ENCODE measurements at regions not wholly inside any gene's neighbourhood (a gene's known extent, or its start where the extent isn't known, plus 50 kb on each side); places are given as distances from the start of the nearest gene placed in this dataset.

DNA sequence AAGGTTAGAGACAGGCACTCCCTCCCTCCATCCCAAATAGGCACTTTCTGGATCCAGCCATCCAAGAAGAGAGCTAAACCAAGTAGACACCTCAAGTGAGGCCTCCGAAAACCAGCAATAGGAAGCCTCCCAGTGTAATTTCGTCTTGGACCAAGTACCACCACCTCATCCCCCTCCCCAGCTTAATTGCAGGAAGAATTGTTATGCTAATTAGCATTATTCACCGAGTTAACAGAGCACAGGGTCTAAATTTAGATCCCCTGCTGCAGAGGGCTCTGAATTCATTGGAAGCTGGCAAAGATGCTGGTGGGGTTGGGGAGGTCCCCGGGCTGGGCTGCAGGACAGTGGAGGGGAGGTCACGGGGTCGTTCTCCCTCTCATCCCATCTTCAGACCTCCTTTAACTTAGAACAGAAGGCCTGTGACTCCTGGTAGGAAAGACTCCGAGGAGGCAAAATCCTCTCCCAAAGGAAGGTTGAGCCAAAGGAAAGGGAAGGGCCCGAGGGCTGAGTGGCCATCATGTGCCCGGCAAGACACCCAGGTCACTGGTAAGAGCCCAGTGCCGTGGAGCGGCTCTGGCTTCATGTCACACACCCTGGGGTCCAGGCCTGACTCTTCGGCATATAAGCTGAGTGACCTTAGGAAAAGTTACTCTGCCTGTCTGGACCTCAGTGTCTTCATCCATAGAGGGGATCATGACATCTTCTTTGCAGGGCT, 209.2 kb upstream of the GRIK3 start:
- POLR2A ChIA-PET: no interaction called here
- H2AFZ ChIP-seq (ENCODE audit: low read depth, low read length): no peak overlapping the region
- no peaks in the 10 kb centered on the region for H3K27me3 ChIP-seq (ENCODE audit: control insufficient read depth in 2 of 2, insufficient read depth in 2 of 2, low read length in 2 of 2)
- TF ChIP-seq POLR2AphosphoS5 (IDR thresholded peaks at IDR 0.05; ENCODE audit: insufficient read depth, low read depth, low read length) (no peak), MAX (IDR thresholded peaks at IDR 0.05; ENCODE audit: insufficient read depth, insufficient read length) (no peak), EZH2 (IDR thresholded peaks at IDR 0.05; ENCODE audit: borderline replicate concordance, low read depth, low read length, severe bottlenecking) (no peak), POLR2A (IDR thresholded peaks at IDR 0.05; ENCODE audit: low read depth, low read length) (no peak)
- no peaks in the 10 kb centered on the region for H3K36me3 ChIP-seq (ENCODE audit: control insufficient read depth in 2 of 2, extremely low read depth in 1 of 2, insufficient read depth in 2 of 2, low read length in 2 of 2)
- no peaks in the 10 kb centered on the region for H3K4me1 ChIP-seq (ENCODE audit: control insufficient read depth, extremely low read depth, insufficient read depth, low read length)
- CTCF ChIA-PET: no interaction called here
- H3K4me2 ChIP-seq (ENCODE audit: insufficient read depth, low read length): no peak overlapping the region
- H3K9ac ChIP-seq (replicated peaks; ENCODE audit: extremely low read depth, insufficient read depth, low read length): no peak overlapping the region
- intact Hi-C loops (cut with micrococcal nuclease) (no loop called here), dilution Hi-C loops (cut with MboI; ENCODE audit: extremely low pct_ligation_motif_present, low sequenced_read_pairs) (no loop called here)
- DNase-seq (ENCODE audit: low read depth, low spot score) (no peak), FAIRE-seq (no peak)
- no peaks in the 10 kb centered on the region for H3K9me1 ChIP-seq (replicated peaks; ENCODE audit: control insufficient read depth, extremely low read depth, insufficient read depth, low read length)
- H3K27ac ChIP-seq (ENCODE audit: insufficient read depth, low read depth, low read length): no peak overlapping the region
- H4K20me1 ChIP-seq (replicated peaks; ENCODE audit: control insufficient read depth, extremely low read depth, insufficient read depth, low read length): no peaks in the 10 kb centered on the region
- no peak overlapping the region for H3K4me3 ChIP-seq (replicated peaks in 1 of 3; ENCODE audit: insufficient read depth in 1 of 3, low read depth in 1 of 3, low read length in 3 of 3)
- H3K79me2 ChIP-seq (ENCODE audit: control insufficient read depth, insufficient read depth, low read length): no peaks in the 10 kb centered on the region
- no peaks in the 10 kb centered on the region for H3K9me3 ChIP-seq (replicated peaks; ENCODE audit: control insufficient read depth, insufficient read depth, low read length)
- no TSS peak for BruUV-seq (replicated peaks)

DNA sequence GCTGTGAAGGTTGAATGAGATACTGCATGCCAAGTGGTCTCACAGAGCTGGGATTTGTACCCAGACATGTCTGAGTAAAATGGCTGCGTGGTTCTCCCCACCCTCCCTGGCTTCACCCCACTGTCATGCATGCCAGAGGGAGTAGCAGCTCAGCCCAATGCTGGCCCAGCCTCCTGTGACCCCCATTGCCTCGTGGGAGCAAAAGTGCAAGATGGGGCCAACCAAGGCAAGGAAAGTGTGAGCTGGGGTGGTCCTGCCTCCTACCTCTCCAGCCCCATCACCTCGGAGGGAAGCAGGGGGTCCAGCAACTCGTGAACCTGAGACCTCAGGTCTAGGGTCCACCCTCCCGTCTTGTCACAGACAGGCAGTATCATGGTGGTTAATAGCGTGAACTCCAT, 209.8 kb upstream of the GRIK3 start:
- intact Hi-C loops (cut with micrococcal nuclease) (no loop called here), dilution Hi-C loops (cut with MboI; ENCODE audit: extremely low pct_ligation_motif_present, low sequenced_read_pairs) (no loop called here)
- no peak for FAIRE-seq
- Histone ChIP-seq H2AFZ (ENCODE audit: low read depth, low read length) (no peak overlapping the region), H3K4me2 (ENCODE audit: insufficient read depth, low read length) (no peak overlapping the region), H3K36me3 (ENCODE audit: control insufficient read depth in 2 of 2, extremely low read depth in 1 of 2, insufficient read depth in 2 of 2, low read length in 2 of 2) (no peaks in the 10 kb centered on the region), H3K9me3 (replicated peaks; ENCODE audit: control insufficient read depth, insufficient read depth, low read length) (no peaks in the 10 kb centered on the region), H3K9me1 (replicated peaks; ENCODE audit: control insufficient read depth, extremely low read depth, insufficient read depth, low read length) (no peaks in the 10 kb centered on the region), H3K4me1 (ENCODE audit: control insufficient read depth, extremely low read depth, insufficient read depth, low read length) (no peaks in the 10 kb centered on the region), H4K20me1 (replicated peaks; ENCODE audit: control insufficient read depth, extremely low read depth, insufficient read depth, low read length) (no peaks in the 10 kb centered on the region), H3K27ac (ENCODE audit: insufficient read depth, low read depth, low read length) (no peak overlapping the region), H3K9ac (replicated peaks; ENCODE audit: extremely low read depth, insufficient read depth, low read length) (no peak overlapping the region), H3K27me3 (ENCODE audit: control insufficient read depth in 2 of 2, insufficient read depth in 2 of 2, low read length in 2 of 2) (no peaks in the 10 kb centered on the region), H3K4me3 (replicated peaks in 1 of 3; ENCODE audit: insufficient read depth in 1 of 3, low read depth in 1 of 3, low read length in 3 of 3) (no peak overlapping the region), H3K79me2 (ENCODE audit: control insufficient read depth, insufficient read depth, low read length) (no peaks in the 10 kb centered on the region)
- no peak for DNase-seq (ENCODE audit: low read depth, low spot score)
- CTCF ChIA-PET: no interaction called here
- no peak for TF ChIP-seq MAX (IDR thresholded peaks at IDR 0.05; ENCODE audit: insufficient read depth, insufficient read length)
- no peak for TF ChIP-seq POLR2AphosphoS5 (IDR thresholded peaks at IDR 0.05; ENCODE audit: insufficient read depth, low read depth, low read length)
- no peak for TF ChIP-seq JUN (IDR thresholded peaks at IDR 0.05; ENCODE audit: borderline replicate concordance, insufficient read depth, insufficient read length, low read depth)
- TF ChIP-seq EZH2 (IDR thresholded peaks at IDR 0.05; ENCODE audit: borderline replicate concordance, low read depth, low read length, severe bottlenecking): no peak
- TF ChIP-seq FOS (IDR thresholded peaks at IDR 0.05; ENCODE audit: borderline replicate concordance, insufficient read depth, low read length): no peak
- TF ChIP-seq GATA2 (IDR thresholded peaks at IDR 0.05; ENCODE audit: insufficient read depth, insufficient read length, low read depth, low read length): no peak
- no peak for TF ChIP-seq POLR2A (IDR thresholded peaks at IDR 0.05; ENCODE audit: low read depth, low read length)
- no peak for TF ChIP-seq MYC (IDR thresholded peaks at IDR 0.05; ENCODE audit: low read depth, low read length)
- TF ChIP-seq, protein P1, sequence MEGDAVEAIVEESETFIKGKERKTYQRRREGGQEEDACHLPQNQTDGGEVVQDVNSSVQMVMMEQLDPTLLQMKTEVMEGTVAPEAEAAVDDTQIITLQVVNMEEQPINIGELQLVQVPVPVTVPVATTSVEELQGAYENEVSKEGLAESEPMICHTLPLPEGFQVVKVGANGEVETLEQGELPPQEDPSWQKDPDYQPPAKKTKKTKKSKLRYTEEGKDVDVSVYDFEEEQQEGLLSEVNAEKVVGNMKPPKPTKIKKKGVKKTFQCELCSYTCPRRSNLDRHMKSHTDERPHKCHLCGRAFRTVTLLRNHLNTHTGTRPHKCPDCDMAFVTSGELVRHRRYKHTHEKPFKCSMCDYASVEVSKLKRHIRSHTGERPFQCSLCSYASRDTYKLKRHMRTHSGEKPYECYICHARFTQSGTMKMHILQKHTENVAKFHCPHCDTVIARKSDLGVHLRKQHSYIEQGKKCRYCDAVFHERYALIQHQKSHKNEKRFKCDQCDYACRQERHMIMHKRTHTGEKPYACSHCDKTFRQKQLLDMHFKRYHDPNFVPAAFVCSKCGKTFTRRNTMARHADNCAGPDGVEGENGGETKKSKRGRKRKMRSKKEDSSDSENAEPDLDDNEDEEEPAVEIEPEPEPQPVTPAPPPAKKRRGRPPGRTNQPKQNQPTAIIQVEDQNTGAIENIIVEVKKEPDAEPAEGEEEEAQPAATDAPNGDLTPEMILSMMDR (IDR thresholded peaks at IDR 0.05; ENCODE audit: extremely low read depth in 1 of 2, insufficient read depth in 1 of 2, low read depth in 1 of 2, low read length in 2 of 2): no peak
- BruUV-seq (replicated peaks): no TSS peak
- POLR2A ChIA-PET: no interaction called here

Measured in endothelial cell of umbilical vein (primary cell).